NCI-H146 treated with DMSO at 0.1 percent for 48 hours (cell line): ENCODE measurements at regions not wholly inside any gene's neighbourhood (a gene's known extent, or its start where the extent isn't known, plus 50 kb on each side); places are given as distances from the start of the nearest gene placed in this dataset.
A peak's percentile ranks its signal among the peaks of the same experiment; 100 is the strongest.

Experiments
- DNase-seq: peaks from one replicate; lab custom pipeline; 2025; ENCODE audit not compliant: unreplicated experiment; lab: John Stamatoyannopoulos, UW

DNA sequence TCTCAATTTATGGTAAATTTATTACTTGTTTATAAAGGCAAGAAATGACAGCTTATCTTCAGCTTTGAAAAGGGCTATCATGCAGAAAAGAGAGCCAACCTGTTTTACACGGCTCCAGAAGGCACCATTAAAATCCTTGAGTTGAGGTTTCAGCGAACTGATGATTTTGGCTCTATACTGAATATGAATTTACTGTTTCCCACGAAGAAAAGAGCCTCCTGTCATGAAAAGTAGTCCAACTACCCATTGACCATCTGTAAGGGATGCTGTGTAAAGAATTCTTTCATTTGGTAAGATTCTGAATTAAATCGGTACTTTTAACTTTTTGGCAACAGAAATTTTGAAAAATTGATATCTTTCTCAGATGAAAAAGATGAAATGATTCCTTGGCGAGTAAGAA, 657.6 kb upstream of the ZNF608 start:
- no peak for DNase-seq

DNA sequence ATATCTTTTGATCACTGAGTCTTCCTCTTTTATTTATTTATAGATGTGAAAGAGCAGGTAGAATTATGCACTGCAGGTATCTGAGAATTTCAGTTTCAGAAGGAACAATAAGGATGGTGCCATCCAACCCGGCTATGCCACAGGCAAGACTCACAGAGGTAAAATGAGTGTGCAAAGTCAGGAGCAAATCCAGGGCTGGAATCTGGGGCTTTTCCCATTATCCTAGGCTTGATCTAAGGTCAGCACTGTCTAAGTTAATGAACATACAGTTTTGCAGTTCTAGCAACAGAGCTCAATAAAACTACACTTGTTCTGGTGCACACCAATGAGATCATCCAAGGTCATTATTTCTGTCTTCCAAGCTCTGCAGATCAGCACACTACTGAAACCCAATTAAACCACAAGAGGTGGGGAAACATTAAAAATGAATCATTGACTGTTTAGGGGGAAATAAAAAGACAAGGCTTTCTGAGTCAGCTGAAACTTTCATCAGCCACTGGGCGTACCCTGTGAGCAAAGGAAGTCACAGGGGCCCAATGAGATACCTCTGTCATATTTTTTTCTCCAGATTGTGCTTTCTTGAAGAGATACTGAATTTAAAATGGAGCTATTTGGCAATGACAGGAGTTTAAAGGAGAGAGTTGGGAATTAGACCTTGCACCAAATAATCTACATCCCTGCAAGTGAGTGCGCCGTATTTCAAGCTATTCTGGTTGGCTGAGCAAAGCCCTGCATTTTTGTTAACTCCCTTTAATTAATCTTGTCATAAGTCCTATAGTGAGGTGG, 662.2 kb upstream of the ZNF608 start:
- peak; percentile 41 for DNase-seq

DNA sequence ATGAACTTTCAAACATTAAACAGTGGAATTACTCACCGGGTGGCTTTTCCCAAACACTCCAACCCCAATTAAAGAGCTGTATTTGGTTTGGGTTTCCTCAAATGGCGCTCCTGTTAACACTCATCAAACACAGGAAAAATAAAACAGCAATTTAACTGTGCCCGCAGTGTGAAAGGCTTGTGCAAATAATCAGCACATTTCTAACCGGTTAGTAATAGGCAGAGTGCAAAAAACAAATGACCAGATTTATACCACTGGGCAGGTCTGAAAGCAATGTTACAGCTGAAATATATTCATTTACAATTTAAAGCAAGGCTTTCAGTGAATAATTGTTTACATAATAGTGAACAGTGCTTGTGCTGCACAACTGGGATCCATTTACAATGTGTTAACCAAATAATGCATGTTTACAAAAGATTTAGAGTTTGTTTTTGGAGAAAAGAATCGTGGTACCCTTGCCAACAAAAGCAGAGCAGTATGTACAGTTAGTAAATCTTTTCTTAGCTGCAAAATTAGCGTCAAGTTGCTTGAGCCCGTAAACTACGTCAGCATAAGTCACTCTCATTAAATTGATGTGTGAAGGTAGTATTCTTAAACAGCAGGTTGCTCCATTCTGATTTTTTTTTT, 662.9 kb upstream of the ZNF608 start:
- DNase-seq = peak; percentile 84

DNA sequence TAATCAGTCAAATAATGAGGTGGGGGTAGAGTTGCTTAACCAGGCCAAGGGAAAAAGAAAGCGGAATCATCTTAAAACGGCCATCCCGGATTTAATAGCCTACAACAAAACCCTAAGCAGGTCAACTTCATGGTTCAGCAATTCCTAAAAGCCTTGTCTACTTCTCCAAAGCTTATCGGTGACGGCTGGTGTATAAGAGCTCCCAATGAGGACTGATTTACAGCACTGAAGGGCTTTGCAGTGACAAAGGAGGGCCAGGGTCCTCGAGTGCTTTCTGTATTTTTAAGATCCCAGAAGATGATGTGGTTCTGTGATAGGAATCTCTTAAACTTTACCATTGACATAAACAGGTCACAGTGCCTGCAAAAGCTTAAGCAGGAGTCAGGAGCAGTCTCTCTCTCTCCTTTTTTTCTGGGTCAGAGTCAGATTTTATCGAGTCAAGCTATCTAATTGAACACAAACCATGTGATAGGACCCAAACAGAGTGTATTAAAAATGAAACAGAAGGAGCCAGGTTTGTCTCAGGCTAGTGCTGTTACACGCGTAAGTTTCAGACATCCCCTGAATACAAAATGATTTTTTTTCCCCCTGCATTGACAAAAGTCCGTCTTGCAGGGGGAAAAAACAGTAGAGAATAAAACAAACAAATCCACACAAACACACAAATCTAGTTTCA, 663.6 kb upstream of the ZNF608 start:
- peak; percentile 50 for DNase-seq

DNA sequence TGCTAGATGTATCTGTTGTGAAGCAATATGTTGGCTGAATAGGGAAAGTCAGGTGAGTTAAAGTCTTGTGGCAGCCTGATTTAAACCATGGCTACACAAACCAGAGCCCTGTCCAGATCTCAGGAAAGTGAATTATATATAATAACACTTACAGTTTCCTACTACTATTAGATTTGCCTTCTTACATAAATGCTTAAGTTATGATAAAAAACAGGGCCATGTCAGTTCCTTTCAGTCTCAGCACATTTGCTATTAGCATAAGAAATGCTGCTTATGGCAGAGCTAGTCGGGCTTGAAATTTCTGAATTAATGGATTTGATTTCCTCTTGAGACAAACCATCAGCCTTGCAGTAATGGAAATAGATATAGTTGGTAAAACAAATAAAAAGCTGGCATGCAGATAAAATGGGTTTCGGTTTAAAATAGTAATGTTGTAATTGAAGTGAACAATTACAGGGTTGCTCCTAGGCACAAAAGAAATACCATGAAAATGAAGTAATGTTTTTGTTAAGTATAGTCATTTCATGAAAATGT, 664.2 kb upstream of the ZNF608 start:
- no peak for DNase-seq

DNA sequence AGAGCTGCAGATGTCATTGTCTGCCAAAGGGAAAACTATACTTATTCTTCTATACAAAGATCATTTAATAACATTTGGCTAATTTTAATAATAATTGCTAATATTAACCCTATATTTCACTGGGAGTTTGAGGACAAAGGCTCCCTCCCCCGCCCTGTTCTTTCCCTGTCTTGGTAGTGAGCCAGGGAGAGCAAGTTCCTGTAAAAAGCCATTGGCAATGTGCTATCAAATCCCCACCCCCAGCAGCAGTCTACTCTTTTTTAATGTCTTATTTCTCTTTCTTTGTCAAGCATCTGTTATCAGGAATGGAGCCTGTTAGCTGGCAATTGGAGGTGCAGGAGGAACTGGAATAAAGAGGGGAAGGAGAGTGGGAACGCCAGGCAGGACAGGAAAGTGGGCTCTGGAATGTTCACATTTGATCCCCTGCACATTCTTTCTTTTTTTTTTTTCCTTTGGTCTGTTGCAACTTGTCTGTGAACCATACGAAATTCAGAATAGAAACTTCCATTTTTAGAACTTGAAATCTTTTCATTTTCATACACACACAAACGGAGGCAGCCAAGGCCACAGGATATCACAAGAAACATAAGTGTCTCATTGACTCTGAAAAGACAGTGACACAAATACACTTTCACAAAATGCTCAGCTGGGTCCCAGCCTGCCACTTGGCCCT, 664.8 kb upstream of the ZNF608 start:
- no peak for DNase-seq

DNA sequence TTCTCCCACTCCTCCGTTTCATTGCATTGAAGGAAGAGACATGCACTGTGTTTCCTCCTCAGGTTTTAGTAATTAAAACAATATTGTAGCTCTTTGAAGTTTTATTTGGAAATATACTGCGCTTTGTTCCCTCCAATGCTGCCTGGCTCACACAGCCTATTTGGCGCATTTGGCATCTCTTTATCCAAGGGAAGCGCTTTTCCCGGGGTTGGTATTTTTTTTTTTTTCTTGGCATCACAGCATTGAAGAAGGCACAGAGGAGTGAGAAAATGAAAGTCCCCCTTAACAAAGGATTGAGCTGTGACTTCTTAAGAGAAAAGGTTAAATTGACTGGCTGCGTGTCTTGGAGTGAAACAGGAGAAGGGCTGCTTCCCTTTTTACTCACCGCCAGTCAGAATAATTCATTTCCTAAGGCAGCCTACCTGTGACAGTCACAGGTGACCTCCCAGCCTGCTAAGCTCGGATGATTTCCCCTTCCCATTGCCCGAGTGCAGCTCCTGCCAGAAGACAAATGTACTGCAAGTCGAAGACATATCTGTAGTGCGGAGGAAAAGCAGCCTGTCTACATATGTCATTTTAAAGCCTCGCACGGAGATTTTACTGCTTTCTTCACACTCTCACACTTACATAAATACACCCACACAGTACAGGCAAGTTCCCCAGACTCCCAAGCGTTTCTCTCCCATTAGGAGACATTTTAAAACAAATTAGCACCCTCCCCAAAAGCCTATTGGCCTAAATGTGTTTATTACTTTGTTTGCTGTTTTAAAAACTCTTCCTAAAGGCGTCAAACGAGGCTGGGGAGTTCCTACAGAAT, 665.5 kb upstream of the ZNF608 start:
- peak; percentile 16 for DNase-seq

DNA sequence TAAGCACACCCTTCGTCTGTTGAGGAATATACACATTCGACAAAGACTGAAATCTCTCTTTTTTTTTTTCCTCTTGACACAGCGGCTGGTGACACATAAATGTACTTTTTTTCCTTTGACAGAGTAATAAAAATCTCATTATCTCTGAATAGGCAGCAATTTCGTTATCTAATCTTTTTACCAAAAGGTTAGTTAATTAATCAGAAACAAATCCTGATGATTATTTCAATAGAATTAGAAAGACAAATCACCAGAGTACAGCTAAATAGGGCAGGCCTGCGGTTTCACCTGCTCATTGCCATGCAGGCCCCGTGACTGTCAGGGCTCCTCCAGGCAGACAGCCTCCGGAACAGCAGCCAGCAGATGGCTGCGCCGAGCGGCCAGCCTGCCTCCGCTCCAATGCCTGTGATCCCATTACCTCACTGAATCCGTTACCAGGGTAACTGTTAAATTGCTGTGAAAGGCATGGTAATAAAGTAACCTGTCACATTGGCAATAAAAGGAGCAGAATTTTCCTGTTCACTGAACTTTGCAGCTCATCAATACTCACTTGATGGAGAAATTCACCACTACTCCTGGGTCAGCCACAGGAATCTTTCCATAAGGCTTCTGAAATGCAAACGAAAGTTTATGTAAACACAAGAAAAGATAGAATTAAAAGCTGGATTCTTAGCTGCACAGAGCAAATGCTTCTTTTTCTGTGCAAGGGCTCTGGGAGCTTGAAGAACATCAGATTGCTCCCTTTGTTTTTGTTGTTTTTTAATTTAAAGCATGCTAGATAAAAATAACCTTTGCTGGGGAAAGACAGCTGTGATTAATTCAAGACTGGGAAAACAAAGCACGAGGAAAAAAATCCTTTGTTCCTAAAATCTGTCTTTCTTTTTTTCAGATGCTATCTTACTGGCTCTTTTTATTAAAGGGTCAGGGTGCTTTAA, 666.4 kb upstream of the ZNF608 start:
- peak; percentile 83 for DNase-seq

DNA sequence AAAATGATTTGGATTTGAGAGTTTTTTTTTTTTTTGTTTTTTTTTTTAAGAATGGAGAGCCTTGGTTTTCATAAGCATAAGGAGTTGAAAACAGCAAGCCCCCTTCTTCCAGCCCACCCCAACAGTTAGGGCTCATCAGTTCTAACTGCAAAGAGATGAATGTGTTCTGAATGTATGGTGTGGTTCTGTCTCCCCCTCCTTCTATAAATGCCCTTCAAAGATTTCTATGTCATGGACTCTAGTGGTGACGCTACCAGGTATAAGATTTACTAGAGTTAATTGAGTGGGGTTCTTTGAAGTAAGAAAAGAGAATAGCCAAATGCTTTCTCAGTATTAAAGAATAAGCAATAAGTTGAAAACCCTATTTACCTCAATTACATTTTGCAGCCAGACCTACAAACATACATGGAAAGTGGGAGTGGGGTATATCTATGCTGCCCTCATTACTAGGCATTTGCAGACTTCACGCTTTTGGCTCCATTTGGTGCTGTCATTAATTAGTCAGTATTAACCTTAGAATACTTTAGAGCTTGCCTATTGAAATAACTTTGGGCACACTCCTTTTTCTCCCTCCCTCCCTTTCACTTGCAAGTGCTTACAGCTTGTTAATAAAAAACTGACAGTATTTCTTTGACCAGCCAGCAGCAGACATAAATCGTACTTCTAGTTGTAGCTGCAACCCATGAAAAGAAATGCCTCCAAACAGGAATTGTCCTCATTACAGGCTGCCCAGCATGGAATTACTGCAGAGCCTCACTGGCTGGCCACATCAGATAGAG, 667.2 kb upstream of the ZNF608 start:
- DNase-seq = no peak

DNA sequence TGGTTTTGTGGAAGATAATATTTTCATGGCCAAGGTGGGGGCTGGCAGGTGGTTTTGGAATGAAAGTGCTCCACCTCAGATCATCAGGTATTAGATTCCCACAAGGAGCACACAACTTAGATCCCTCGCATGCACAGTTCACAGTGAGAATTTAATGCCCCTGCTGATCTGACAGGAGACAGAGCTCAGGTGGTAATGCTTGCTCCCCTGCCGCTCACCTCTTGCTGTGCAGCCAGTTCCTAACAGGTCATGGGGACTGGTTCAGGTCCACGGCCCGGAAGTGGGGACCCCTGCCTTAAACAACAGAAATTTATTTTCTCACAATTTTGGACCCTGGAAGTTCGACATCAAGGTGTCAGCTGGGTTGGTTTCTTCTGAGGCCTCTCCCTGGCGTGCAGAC, 668.7 kb upstream of the ZNF608 start:
- DNase-seq = no peak

DNA sequence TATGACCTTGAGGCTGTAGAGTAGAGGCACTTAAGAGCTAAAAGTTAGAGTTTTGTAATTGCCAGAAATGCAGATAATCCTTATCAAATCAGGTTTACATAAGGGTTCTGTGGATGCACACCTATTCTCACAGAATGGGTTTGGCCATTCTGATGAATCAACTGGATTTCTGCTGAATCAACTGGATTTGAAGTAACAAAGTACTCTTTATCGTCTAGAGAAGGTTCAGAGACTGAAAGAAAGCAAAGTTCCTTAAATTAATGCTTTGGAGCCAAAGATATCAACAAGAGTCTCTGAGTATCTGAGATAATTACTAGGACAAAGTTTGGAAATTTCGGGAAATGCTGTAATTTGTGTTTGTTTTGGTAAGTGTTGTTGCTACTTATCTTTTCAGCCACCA, 669.6 kb upstream of the ZNF608 start:
- no peak for DNase-seq

DNA sequence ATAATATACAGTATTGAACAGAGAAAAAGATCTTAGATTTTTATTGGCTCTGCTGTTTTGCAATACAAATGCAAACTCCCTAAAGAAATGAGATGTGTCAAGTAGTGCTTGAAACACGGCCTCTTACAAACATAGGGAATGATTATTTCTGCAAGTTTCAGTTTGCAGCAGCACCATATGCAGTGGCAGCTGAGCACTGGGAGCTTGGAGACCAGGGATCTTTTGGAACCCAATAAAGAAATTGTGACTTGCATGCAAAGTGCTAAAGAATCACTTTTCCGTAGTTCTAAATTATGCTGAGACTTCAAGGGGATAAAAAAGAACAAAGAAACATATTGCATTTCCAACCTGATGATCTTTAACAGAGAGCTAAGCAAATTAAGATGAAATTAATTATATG, 674.6 kb upstream of the ZNF608 start:
- no peak for DNase-seq

DNA sequence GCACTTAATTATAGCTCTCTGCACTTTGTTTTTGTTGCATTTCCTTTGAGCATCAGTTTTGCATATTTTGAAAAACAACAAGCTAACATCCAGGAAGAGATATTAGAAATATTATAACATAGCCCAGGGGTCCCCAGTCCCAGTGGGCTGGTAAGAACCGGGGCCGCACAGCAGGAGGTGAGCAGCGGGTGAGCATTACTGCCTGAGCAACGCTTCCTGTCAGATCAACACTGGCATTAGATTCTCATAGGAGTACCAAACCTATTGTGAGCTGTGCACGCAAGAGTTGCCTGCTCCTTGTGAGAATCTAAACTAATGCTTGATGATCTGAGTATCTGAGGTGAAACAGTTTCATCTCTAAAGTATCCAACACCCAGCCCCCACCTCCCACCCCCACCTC, 675.9 kb upstream of the ZNF608 start:
- no peak for DNase-seq

DNA sequence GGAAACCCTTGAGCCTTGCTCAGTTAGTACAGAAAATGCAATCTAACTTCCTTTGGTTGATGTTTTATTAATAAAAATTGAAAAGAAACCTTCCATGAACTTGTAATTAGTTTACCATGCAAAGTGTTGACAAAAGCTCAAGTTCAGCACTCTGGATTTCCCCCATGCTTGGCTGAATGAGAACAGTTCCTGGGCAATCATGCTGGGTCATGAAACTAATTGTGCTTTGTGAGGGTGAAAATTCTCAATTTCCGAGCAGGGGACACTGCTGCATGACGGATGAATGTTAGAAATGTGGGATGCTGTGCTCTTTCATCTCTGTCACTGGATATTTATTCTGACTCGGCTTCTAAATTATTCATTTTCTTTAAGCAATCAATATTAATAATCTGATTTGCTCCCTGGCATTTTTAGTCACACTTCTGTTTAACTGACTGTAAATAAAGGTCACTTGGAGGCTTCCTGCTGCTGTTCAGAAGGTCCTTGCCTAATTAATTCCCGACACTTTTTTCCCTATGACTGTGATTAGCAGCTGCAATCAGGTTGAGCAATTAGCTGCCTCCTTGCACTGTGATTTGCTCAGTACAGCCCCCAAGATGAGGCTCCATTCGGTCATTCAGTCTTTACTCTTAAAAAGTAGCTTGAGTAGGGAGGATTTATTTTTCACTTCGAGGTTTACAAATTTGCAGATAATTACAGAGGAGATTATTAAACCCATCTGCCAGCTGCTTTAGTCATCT, 678.1 kb upstream of the ZNF608 start:
- DNase-seq = peak; percentile 9

DNA sequence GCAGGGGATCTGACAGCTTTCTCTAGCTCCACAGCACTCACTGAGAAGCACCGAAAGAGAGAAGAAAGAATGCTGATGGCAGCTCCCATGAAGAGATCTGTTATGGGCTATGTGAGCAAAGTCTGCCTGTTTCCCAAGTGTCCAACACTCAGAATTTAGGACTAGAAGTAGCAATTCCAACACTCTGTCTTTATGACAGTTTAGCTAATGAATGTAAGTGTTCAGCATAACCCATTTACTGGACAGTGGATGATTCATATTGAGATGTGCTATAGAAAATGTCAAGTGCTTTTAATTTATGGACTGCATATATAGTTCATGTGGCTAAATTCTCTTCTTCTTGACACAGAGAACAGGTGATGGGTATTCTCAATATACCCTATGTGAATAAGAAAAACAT, 683.1 kb upstream of the ZNF608 start:
- no peak for DNase-seq

DNA sequence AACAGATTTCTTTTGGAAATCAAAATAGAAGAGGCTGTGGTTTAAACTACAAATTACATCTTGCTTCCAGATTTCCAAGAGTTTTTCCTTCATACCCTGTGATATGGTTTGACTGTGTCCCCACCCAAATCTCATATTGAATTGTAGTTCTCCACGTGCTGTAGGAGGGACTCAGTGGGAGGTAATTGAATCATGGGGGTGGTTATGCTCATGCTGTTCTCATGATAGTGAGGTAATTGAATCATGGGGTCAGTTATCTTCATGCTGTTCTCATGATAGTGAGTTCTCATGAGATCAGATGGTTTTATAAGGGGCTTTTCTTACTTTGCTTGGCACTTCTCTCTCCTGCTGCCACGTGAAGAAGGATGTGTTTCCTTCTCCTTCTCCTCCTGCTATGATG, 687.0 kb upstream of the ZNF608 start:
- DNase-seq = no peak

DNA sequence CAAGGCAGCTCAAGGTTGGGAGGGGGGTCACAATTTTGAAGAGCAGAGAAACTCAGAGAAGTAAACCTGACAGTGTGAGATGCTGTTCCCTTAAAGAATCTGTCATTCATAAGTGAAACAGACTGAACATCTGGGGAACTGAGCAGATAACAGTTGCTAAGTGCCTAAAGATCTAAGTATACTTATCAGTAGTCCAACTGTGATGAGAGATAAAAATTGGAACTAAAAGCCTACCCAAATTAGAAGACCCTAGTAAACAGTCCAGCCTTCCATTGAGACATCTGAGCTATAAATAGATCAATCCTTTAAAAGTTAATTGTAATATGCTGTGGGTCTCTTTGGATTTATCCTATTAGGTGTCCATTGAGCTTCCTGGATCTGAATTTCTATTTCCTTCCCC, 692.8 kb upstream of the ZNF608 start:
- DNase-seq = no peak

DNA sequence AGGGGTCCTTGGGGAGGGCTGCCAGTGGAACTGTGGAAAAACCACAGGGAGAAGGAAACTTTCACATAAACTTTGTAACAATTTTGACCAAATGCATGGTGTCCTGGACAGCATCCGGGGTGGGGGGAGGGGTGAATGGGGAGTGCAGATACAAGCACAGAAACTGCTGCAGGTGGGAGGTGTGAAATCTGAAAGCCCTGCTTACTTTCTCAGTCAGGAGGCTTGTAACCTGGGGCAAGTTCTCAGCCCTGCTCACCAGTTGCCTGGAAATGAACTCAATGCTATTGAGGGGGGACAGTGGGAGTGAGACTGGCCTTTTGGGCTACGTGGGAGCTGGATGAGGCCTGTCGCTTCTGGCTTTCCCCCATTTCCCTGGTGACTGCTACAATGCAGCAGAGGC, 694.5 kb upstream of the ZNF608 start:
- DNase-seq = no peak
